HG02981 (cell line): ENCODE measurements at regions not wholly inside any gene's neighbourhood (a gene's known extent, or its start where the extent isn't known, plus 50 kb on each side); places are given as distances from the start of the nearest gene placed in this dataset.

Source experiments
- ATAC-seq: cut with Tn5 transposase; IDR thresholded peaks from one replicate; pipeline ENCODE4 v1.9.1; 2021; ENCODE audit warnings: mild to moderate bottlenecking, moderate library complexity; ENCODE audit not compliant: unreplicated experiment

GRCh38 chr7:97466071-97466470 lies 265.8 kb upstream of the TAC1 start:
- no peak for ATAC-seq

GRCh38 chr7:97466999-97467740 lies 264.7 kb upstream of the TAC1 start:
- no peak for ATAC-seq

GRCh38 chr7:97468493-97468892 lies 263.4 kb upstream of the TAC1 start:
- no peak for ATAC-seq

- no peak for ATAC-seq
Observed at GRCh38 chr7:97470726-97471125, 261.2 kb upstream of the TAC1 start.

- ATAC-seq: no peak
Observed at GRCh38 chr7:97471491-97471890, 260.4 kb upstream of the TAC1 start.

GRCh38 chr7:97479740-97480290 lies 252.1 kb upstream of the TAC1 start:
- no peak for ATAC-seq

- no peak for ATAC-seq
Observed at GRCh38 chr7:97480772-97481390, 251.0 kb upstream of the TAC1 start.

- ATAC-seq: no peak
Observed at GRCh38 chr7:97495487-97495886, 236.4 kb upstream of the TAC1 start.

GRCh38 chr7:97499204-97499603 lies 232.7 kb upstream of the TAC1 start:
- peak; percentile 73 for ATAC-seq

- ATAC-seq: no peak
Observed at GRCh38 chr7:97503367-97504094, 228.4 kb upstream of the TAC1 start.

GRCh38 chr7:97506728-97507127 lies 225.2 kb upstream of the TAC1 start:
- ATAC-seq: no peak

- ATAC-seq: no peak
Observed at GRCh38 chr7:97512441-97513207, 219.3 kb upstream of the TAC1 start.

GRCh38 chr7:97513326-97513725 lies 218.6 kb upstream of the TAC1 start:
- no peak for ATAC-seq

- ATAC-seq: no peak
Observed at GRCh38 chr7:97541188-97541587, 190.7 kb upstream of the TAC1 start.

- no peak for ATAC-seq
Observed at GRCh38 chr7:97555857-97556421, 175.9 kb upstream of the TAC1 start.

GRCh38 chr7:97565665-97566064 lies 166.2 kb upstream of the TAC1 start:
- ATAC-seq: no peak

- ATAC-seq: no peak
Observed at GRCh38 chr7:97573065-97573464, 158.8 kb upstream of the TAC1 start.

- no peak for ATAC-seq
Observed at GRCh38 chr7:97576043-97576442, 155.8 kb upstream of the TAC1 start.

GRCh38 chr7:97578225-97578624 lies 153.7 kb upstream of the TAC1 start:
- no peak for ATAC-seq

GRCh38 chr7:97580205-97580604 lies 151.7 kb upstream of the TAC1 start:
- no peak for ATAC-seq

GRCh38 chr7:97595439-97595838 lies 136.4 kb upstream of the TAC1 start:
- no peak for ATAC-seq
